Lung (tissue), 11 donors: ENCODE measurements at regions not wholly inside any gene's neighbourhood (a gene's known extent, or its start where the extent isn't known, plus 50 kb on each side); places are given as distances from the start of the nearest gene placed in this dataset.
A peak's percentile ranks its signal among the peaks of the same experiment; 100 is the strongest.

Source experiments
- ATAC-seq: fragments of 200-7000 bp; cut with Tn5 transposase; one replicate; pipeline ENCODE4 v1.9.1; 2020; ENCODE audit warnings: moderate number of reproducible peaks; ENCODE audit not compliant: insufficient read depth, low FRiP score
- DNase-seq, 3 donors: peaks; one replicate each; pipeline ENCODE4 v3.0.0-alpha.2; 2013 to 2017
- H3K27ac ChIP-seq, 2 donors: one replicate each; pipeline ENCODE4 v1.5.1; 2013; ENCODE audit warnings: mild to moderate bottlenecking in 2 of 2, moderate library complexity in 2 of 2, control low read depth in 1 of 2, inconsistent platforms in 1 of 2, low read depth in 1 of 2, low read length in 1 of 2
- H3K27me3 ChIP-seq, 3 donors: one replicate each; pipeline ENCODE4 v1.5.1; 2013; ENCODE audit warnings: low read length in 2 of 3; ENCODE audit not compliant: control insufficient read depth in 3 of 3, insufficient read depth in 3 of 3
- H3K36me3 ChIP-seq, 4 donors: one replicate each; pipeline ENCODE4 v1.5.1; 2013; ENCODE audit warnings: low read length in 4 of 4, mild to moderate bottlenecking in 1 of 4, moderate library complexity in 1 of 4; ENCODE audit not compliant: control insufficient read depth in 4 of 4, insufficient read depth in 4 of 4
- H3K4me1 ChIP-seq, 5 donors: one replicate each; pipeline ENCODE4 v1.5.1; 2013; ENCODE audit warnings: low read length in 5 of 5, mild to moderate bottlenecking in 2 of 5, moderate library complexity in 1 of 5; ENCODE audit not compliant: control insufficient read depth in 5 of 5, insufficient read depth in 5 of 5
- H3K4me3 ChIP-seq: one replicate; pipeline ENCODE4 v1.5.1; 2013; ENCODE audit warnings: mild to moderate bottlenecking, control low read depth, moderate library complexity
- H3K9ac ChIP-seq, 2 donors: one replicate each; pipeline ENCODE4 v1.5.1; 2013; ENCODE audit warnings: low read length in 2 of 2, control low read depth in 1 of 2; ENCODE audit not compliant: insufficient read depth in 1 of 2
- H3K9me3 ChIP-seq, 4 donors: one replicate each; pipeline ENCODE4 v1.5.1; 2013; ENCODE audit warnings: low read length in 3 of 4, mild to moderate bottlenecking in 1 of 4, moderate library complexity in 1 of 4; ENCODE audit not compliant: control insufficient read depth in 4 of 4, insufficient read depth in 3 of 4
- WGBS, 2 donors: extraction: QIAGEN DNeasy Blood & Tissue Kit; methylation state at CpG; one replicate each; pipeline ENCODE4 v1.1.7; 2013; 5-methylcytosine and 5-hydroxymethylcytosine counted together
- TF ChIP-seq, protein P1 (sequence below): IDR thresholded peaks from 2 replicates; pipeline ENCODE4 v1.5.1; 2012; ENCODE audit warnings: mild to moderate bottlenecking; ENCODE audit errors: control extremely low read depth, extremely low read depth
- donor health status: control.
- donor health status: control.
- donor health status: Bipolar disorder and iron deficiency.
- donor health status: healthy.
- donor health status: DM: yes; HTN: yes; CAD: no.

DNA sequence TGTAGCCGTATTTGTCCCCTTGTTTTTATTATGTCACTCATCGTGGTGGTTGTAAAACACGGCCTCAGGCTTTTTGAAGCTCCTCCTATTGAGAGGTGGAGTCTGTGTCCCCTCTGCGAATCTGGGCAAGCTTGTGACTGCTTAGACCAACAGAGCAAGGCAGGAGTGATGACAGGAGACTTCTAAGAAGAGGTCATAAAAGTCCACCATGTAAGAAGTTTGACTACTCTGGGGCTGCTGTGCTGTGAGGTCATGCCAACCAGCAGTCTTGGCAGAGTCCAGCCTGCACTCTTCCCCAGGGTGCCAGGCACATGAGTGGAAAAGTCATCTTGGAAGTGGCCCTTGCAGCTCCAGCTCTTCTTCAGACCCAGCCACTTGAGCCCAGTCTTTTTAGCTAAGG is 83.8 kb upstream of the SPTBN1 start:
- DNase-seq (no peak), ATAC-seq (no peak)
- peaks cover 0 to 18% (median 4%) of the 10 kb centered on the region in 5 donors for H3K4me1 ChIP-seq
- no peaks in the 10 kb centered on the region for H3K36me3 ChIP-seq
- peaks cover 0 to 5% (median 0%) of the 10 kb centered on the region in 4 donors for H3K9me3 ChIP-seq
- H3K27ac ChIP-seq = no peak overlapping the region
- H3K9ac ChIP-seq = no peak overlapping the region
- TF ChIP-seq, protein P1, sequence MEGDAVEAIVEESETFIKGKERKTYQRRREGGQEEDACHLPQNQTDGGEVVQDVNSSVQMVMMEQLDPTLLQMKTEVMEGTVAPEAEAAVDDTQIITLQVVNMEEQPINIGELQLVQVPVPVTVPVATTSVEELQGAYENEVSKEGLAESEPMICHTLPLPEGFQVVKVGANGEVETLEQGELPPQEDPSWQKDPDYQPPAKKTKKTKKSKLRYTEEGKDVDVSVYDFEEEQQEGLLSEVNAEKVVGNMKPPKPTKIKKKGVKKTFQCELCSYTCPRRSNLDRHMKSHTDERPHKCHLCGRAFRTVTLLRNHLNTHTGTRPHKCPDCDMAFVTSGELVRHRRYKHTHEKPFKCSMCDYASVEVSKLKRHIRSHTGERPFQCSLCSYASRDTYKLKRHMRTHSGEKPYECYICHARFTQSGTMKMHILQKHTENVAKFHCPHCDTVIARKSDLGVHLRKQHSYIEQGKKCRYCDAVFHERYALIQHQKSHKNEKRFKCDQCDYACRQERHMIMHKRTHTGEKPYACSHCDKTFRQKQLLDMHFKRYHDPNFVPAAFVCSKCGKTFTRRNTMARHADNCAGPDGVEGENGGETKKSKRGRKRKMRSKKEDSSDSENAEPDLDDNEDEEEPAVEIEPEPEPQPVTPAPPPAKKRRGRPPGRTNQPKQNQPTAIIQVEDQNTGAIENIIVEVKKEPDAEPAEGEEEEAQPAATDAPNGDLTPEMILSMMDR = no peak
- 62 to 71% methylated on average over 4 of the region's 4 CpGs for WGBS, 2 donors
- H3K27me3 ChIP-seq = no peaks in the 10 kb centered on the region
- no peak overlapping the region for H3K4me3 ChIP-seq

DNA sequence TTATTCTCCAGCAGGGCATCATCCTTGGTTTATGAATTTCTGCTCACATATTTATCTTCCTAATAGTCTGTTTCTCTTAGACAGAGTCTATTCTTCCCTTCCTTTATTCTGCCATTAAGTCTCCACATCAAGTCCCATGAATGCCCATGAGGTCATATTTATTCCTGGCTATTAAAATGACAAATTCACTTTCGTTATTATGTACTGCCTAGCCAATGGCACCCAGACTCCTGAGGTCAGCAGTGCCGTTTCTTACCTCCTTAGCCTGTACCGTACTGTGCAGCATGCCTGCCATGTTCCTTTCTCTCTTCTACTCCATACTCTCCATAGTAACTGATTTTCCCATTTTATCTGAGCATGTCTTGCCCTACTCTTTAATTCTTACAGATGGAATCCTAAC is 82.3 kb upstream of the SPTBN1 start:
- Histone ChIP-seq H3K27me3 (no peaks in the 10 kb centered on the region), H3K4me1 (peaks cover 2 to 18% (median 6%) of the 10 kb centered on the region in 5 donors), H3K36me3 (no peaks in the 10 kb centered on the region), H3K27ac (no peak overlapping the region), H3K9me3 (peaks cover 0 to 1% (median 0%) of the 10 kb centered on the region in 4 donors), H3K9ac (no peak overlapping the region), H3K4me3 (no peak overlapping the region)
- no peak for ATAC-seq
- TF ChIP-seq, protein P1 = no peak
- WGBS, 2 donors = 77 to 92% methylated on average over 3 of the region's 3 CpGs
- no peak for DNase-seq

DNA sequence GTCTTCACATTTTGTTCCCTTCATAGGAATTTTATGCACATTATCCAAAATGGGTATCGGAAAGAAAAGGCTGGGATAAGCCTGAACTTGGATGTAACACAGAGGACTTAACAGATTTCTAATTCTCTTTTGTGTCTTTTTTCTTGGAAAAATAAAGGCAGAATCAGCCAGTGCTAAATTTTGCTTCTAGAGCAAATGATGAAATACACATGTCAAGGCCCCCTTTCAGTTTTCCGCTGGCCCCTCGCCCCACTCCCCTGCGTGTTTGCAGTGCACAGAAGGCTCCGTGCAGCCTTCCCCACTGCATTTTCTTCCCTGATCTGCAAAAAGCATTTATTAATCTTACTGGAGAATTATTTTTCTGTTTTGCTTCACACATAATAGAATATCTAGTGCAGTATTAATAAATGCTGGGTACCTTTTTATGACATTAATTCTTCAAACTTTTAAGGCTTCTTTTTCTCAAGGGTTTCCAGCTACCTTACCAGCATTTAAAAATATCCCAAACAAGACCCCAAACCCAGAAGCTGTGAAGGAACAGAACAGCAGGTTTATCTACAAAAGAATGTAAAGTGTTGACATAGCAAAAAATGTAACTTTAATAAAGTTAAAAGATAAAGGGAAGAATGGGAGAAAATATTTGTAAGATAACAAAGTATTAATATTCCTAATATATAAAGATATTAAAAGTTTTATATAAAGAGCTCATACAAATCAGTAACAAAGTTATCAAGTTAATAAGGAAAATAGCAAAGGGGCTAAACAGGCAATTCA is 81.3 kb upstream of the SPTBN1 start:
- Histone ChIP-seq H3K4me3 (no peak overlapping the region), H3K9ac (no peak overlapping the region), H3K36me3 (no peaks in the 10 kb centered on the region), H3K4me1 (peaks cover 2 to 18% (median 6%) of the 10 kb centered on the region in 5 donors), H3K27ac (no peak overlapping the region), H3K27me3 (no peaks in the 10 kb centered on the region), H3K9me3 (no peaks in the 10 kb centered on the region)
- DNase-seq = peak in 1 of 3 donors; percentile 40
- no peak for ATAC-seq
- WGBS, 2 donors = 86 to 95% methylated on average over 5 of the region's 5 CpGs
- TF ChIP-seq, protein P1 = no peak

DNA sequence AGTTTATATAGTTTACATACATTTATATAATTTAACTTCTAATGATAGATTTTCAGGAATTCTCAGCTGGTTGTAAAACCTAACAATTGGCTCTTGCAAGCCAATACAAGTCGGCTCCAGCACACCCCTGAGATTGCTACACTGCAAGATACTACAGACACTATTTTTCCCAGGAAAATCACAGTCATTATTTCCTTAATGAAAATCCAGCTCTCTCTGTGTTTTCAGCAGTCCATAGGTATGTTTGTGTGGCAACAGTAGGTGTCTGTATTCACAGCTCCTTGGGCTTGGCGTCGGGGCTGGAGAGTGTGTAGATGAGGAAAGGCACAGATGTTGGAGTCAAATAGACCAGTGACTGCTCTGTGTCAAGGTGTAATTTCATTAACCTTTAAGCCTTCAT is 78.7 kb upstream of the SPTBN1 start:
- Histone ChIP-seq H3K9me3 (no peaks in the 10 kb centered on the region), H3K4me1 (peaks cover 2 to 10% (median 7%) of the 10 kb centered on the region in 5 donors)

More for the DNA sequence above, 78.7 kb upstream of the SPTBN1 start:
- no peak overlapping the region for H3K27ac ChIP-seq
- H3K9ac ChIP-seq = no peak overlapping the region
- H3K4me3 ChIP-seq = no peak overlapping the region
- no peak for DNase-seq
- WGBS, 2 donors = 92 to 93% methylated on average over 3 of the region's 3 CpGs
- no peak for ATAC-seq
- H3K36me3 ChIP-seq = no peaks in the 10 kb centered on the region
- TF ChIP-seq, protein P1 = no peak
- H3K27me3 ChIP-seq = no peaks in the 10 kb centered on the region
